ENCODE measurements at regions not wholly inside any gene's neighbourhood (a gene's known extent, or its start where the extent isn't known, plus 50 kb on each side); places are given as distances from the start of the nearest gene placed in this dataset.
"Not testable (repeated sequence)": the region's sequence is repeated elsewhere in the genome, so short reads cannot be mapped to it uniquely, and the experiment has no call there.

DNA sequence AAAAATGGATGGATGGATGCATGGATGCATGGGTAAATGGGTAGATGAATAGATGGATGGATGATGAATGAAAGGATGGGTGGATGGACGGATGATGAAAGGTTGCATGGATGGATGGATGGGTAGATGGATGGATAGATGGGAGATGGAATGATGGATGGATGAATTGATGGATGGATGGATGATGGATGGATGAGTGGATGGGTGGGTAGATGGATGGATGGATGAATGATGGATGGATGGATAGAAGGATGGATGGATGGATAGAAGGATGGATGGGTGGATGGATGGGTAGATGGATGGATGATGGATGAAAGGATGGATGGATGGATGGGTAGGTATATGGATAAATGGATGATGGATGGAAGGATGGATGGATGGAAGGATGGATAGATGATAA lies 115.1 kb upstream of the LSM14A start:
- intact Hi-C loops (cut with micrococcal nuclease): no loop called here
- no peak overlapping the region for H3K27ac Mint-ChIP-seq
- no peaks in the 10 kb centered on the region for H3K27me3 Mint-ChIP-seq
- no peaks in the 10 kb centered on the region for H3K4me1 Mint-ChIP-seq (ENCODE audit: low read depth)
- H3K9me3 Mint-ChIP-seq: no peaks in the 10 kb centered on the region
- H3K36me3 Mint-ChIP-seq (ENCODE audit: low read depth): no peaks in the 10 kb centered on the region
- H3K4me3 Mint-ChIP-seq: no peak overlapping the region

DNA sequence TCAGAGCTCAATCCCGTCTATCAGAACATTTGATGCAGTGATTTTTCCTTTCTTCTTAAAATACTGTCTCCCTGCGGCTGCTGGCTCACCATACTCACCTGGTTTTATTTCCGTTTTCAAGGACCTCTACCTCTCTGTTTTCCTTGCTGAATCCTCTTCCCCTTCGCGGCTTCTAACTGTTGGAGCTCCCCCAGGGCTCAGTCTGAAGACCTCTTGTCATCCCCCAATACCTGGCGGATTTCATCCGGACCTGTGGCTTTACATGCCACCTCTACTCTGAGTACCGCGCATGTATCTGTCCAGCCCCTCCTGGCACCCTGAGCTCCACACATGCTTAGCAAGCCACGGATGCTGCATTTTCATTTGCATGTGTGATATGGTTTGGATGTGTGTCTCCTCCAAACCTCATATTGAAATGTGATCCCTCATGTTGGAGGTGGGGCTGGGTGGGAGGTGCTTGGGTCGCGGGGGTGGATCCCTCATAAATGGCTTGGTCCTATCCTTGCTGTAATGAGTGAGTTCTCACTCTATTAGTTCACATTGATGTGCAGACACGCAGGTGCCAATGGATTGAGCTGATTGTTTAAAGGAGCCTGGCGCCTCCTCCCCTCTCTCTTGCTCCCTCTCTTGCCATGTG lies 106.2 kb upstream of the LSM14A start:
- Mint-ChIP-seq H3K4me3 (no peak overlapping the region), H3K36me3 (ENCODE audit: low read depth) (no peaks in the 10 kb centered on the region), H3K27me3 (peaks cover 9% of the 10 kb centered on the region), H3K9me3 (no peaks in the 10 kb centered on the region), H3K4me1 (ENCODE audit: low read depth) (no peaks in the 10 kb centered on the region), H3K27ac (no peak overlapping the region)
- intact Hi-C loops (cut with micrococcal nuclease): no loop called here

DNA sequence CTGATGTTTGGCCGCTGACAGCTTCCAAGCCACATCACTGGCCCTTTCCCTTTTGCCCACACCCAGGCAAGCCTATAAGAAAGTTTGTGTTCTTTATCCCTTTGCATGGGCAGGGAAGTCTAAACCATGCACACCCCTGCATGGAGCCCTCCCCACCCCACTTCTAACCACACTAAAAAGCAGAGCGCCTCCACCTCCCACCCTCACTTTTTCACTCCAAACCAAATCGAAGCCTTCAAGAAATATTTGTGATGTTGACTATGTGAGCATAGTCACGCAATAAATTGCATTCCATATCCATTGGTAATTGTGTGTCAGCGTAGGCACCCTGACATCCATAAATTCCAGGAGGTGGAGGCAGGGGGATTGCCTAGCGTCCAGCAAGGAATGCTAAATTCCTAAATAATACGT lies 104.4 kb upstream of the LSM14A start:
- Mint-ChIP-seq H3K9me3 (no peaks in the 10 kb centered on the region), H3K4me3 (no peak overlapping the region), H3K4me1 (ENCODE audit: low read depth) (no peaks in the 10 kb centered on the region), H3K36me3 (ENCODE audit: low read depth) (no peaks in the 10 kb centered on the region), H3K27ac (no peak overlapping the region), H3K27me3 (peaks cover 9% of the 10 kb centered on the region)
- intact Hi-C loops (cut with micrococcal nuclease): no loop called here

DNA sequence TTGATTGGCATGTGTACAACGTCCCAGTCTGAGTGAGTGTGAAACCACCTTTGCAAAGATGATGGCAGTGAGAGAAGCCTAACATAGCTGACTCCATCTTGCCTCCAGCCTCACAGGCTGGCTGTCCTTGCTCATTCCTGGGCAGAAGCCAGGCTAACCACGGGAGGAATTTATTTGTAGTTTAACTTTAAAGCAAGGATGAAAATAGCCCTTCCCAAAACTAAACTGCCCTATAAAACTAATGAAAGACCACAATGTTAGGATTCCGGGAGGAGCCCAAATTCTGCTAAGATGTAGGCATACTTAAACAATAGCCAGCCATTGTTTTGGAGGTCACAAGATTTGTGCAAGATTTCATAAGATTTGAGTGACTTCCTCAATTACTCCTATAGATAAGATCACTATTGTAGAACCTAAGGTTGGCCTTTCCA lies 96.6 kb upstream of the LSM14A start:
- Mint-ChIP-seq H3K27me3 (peaks cover 2% of the 10 kb centered on the region), H3K27ac (no peak overlapping the region), H3K4me3 (no peak overlapping the region), H3K36me3 (ENCODE audit: low read depth) (no peaks in the 10 kb centered on the region), H3K4me1 (ENCODE audit: low read depth) (no peaks in the 10 kb centered on the region), H3K9me3 (peaks cover 16% of the 10 kb centered on the region)
- intact Hi-C loops (cut with micrococcal nuclease): no loop called here

DNA sequence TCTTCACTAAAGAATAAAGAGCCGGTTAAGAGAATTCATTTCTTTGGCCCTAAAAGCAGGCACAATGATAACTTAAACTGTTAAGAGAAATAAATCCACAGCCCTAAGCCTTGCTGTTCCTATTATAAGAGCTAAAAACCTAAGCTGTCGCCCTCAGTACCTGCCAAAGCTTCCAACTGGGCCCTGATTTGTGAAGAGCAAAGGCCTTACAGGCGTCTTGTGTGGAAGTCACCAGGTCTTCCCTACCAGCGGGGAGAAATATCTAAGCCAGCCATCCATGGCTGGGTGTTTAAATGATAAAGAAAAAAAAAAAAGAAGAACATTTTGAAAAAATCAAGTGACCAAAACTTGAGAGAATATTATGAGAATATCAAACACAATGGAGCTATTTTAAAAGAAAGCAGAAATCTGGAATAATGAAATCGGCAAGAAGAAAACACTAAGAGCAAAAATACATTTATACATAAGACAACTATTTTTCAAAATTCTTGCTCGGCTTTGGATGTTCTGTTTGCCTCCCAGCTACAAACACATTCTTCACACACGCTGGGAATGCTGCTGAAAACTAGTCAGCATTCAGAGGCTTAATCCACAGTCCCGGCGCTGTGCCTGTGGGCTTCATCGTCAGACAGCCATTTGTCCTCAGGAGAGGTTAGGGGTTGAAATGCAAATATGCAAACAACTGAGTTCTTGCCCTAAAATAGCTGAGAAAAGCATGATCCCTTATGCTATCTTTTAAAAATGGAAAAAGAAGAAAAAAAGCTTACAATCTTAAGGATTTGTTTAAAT lies 89.8 kb upstream of the LSM14A start:
- intact Hi-C loops (cut with micrococcal nuclease): no loop called here
- Mint-ChIP-seq H3K4me3 (no peak overlapping the region), H3K27ac (no peak overlapping the region), H3K27me3 (peaks cover 12% of the 10 kb centered on the region), H3K4me1 (ENCODE audit: low read depth) (no peaks in the 10 kb centered on the region), H3K36me3 (ENCODE audit: low read depth) (no peaks in the 10 kb centered on the region), H3K9me3 (peaks cover 9% of the 10 kb centered on the region)

DNA sequence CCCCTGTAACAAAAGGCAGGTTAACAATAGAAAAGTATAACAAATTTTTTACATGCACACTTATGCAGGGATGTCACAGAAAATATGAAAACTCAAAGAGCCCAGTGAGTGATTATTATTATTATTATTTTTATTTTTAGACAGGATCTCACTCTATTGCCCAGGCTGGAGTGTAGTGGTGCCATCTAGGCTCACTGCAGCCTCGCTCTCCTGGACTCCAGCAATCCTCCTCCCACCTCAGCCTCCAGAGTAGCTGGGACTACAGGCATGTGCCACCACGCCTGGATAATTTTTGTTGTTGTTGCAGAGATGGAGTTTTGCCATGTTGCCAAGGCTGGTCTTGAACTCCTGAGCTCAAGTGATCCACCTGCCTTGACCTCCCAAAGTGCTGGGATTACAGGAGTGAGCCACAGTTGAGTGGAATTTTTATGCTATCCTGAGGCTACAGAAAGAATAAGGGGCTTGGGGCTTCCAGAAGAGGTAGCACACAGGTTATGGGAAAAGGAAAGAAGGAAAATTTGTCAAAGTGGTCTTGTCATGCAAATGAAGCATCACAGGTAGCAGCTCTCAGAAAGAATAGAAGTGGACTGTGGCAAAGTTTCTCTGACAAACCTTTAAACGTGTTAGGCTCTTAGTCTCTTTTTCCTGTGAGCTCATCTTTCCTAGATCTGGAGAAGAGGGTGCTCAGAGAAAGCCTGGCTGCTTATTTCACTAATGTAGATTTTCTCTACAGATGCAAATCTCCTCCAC lies 87.7 kb upstream of the LSM14A start:
- intact Hi-C loops (cut with micrococcal nuclease): no loop called here
- no peak overlapping the region for H3K27ac Mint-ChIP-seq
- no peak overlapping the region for H3K4me3 Mint-ChIP-seq
- no peaks in the 10 kb centered on the region for H3K36me3 Mint-ChIP-seq (ENCODE audit: low read depth)
- no peaks in the 10 kb centered on the region for H3K9me3 Mint-ChIP-seq
- H3K4me1 Mint-ChIP-seq (ENCODE audit: low read depth): no peaks in the 10 kb centered on the region
- H3K27me3 Mint-ChIP-seq: peaks cover 12% of the 10 kb centered on the region

DNA sequence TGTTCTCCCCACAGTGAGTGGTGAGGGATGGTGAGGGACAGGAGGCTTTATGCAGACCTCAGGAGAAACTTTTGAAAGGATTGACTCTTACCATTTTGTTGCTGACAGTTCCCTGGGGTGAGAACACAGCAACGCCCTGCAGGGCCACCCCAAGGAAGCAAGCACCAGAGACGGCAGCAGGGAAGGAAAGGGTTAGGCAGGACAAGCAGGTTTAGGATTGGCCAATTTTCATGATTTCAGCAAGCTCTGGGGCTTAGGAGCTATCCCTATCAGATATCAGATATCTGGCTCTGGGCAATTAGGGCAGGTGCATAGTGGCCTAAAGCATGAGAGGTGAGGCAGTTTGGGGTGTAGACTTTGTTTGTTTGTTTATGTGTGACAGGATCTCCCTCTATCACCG lies 87.0 kb upstream of the LSM14A start:
- no peak overlapping the region for H3K4me3 Mint-ChIP-seq
- no peak overlapping the region for H3K27ac Mint-ChIP-seq
- no peaks in the 10 kb centered on the region for H3K36me3 Mint-ChIP-seq (ENCODE audit: low read depth)
- H3K4me1 Mint-ChIP-seq (ENCODE audit: low read depth): no peaks in the 10 kb centered on the region
- H3K9me3 Mint-ChIP-seq: no peaks in the 10 kb centered on the region
- intact Hi-C loops (cut with micrococcal nuclease): no loop called here
- H3K27me3 Mint-ChIP-seq: peaks cover 13% of the 10 kb centered on the region

DNA sequence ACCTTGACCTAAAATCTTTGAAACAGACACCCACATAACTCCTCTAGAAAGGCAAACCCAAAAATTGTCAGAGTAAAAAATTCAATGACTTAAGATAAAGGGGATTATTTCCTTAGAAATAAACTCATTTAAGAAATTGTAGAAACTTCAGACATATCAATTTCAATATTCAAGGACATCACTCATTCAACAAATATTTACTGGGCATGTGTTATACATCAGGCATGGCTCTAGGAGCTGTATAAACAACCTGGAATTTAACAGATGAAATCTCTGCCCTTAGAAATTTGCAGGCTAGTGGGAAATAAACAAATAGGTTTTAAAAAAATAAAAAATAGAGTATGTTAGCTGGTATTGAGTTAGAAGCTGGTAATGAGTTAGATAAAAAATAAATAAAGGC lies 84.0 kb upstream of the LSM14A start:
- Mint-ChIP-seq H3K36me3 (ENCODE audit: low read depth) (no peaks in the 10 kb centered on the region), H3K4me1 (ENCODE audit: low read depth) (no peaks in the 10 kb centered on the region), H3K9me3 (no peaks in the 10 kb centered on the region)

DNA sequence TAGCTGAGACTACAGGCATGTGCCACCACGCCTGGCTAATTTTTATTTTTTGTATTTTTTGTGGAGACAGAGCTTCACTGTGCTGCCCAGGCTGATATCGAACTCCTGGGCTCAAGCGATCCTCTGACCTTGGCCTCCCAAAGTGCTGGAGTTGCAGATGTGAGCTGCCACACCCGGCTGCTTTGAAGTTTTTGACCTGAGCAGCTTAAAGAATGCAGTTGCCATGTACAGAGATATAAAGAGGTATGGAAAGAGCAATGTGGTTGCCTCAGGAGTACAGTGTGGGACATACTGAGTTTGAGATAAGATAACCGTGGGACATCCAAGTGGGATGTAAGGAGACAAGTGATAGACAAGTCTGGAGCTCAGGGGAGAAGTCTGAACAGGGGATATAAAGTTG lies 82.7 kb upstream of the LSM14A start:
- H3K27me3 Mint-ChIP-seq: peaks cover 6% of the 10 kb centered on the region
- H3K36me3 Mint-ChIP-seq (ENCODE audit: low read depth): no peaks in the 10 kb centered on the region
- H3K9me3 Mint-ChIP-seq: no peaks in the 10 kb centered on the region
- intact Hi-C loops (cut with micrococcal nuclease): no loop called here
- H3K27ac Mint-ChIP-seq: no peak overlapping the region
- no peak overlapping the region for H3K4me3 Mint-ChIP-seq
- H3K4me1 Mint-ChIP-seq (ENCODE audit: low read depth): no peaks in the 10 kb centered on the region

More for the DNA sequence above, 84.0 kb upstream of the LSM14A start:
- no peak overlapping the region for H3K27ac Mint-ChIP-seq
- H3K27me3 Mint-ChIP-seq: peaks cover 7% of the 10 kb centered on the region
- intact Hi-C loops (cut with micrococcal nuclease): no loop called here
- H3K4me3 Mint-ChIP-seq: no peak overlapping the region

DNA sequence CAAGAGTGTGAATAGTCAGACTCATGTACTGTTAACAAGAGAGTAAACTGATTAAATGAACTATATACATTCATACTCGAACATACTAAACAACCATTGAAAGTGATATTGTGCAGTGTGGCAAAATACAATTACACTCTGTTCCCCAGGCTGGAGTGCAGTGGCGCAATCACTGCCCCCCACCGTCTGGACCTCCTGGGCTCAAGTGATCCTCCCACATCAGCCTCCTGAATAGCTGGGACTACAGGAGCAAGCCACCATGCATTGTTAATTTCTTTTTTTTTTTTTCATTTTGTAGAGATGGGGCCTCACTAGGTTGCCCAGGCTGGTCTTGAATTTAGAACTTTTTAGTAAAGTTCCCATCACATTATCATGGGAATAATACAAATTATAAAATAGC lies 77.3 kb upstream of the LSM14A start:
- intact Hi-C loops (cut with micrococcal nuclease): no loop called here
- no peak overlapping the region for H3K27ac Mint-ChIP-seq

DNA sequence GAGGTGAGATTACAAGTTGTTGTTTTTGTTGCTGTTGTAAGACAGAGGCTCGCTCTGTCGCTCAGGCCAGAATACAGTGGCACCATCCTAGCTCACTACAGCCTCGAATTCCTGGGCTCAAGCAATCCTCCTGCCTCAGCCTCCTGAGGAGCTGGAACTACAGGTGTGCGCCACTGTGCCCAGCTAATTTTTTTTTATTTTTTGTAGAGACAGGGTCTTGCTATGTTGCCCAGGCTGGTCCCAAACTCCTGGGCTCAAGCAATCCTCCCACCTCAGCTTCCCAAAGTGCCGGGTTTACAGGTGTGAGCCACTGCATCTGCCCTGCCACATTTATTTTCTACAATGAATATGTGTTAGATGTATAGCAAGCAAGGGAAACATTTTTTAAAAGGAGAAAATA lies 76.9 kb upstream of the LSM14A start:
- H3K36me3 Mint-ChIP-seq (ENCODE audit: low read depth); H3K4me1 Mint-ChIP-seq (ENCODE audit: low read depth); H3K27me3 Mint-ChIP-seq; H3K27ac Mint-ChIP-seq; H3K9me3 Mint-ChIP-seq; H3K4me3 Mint-ChIP-seq; intact Hi-C loops (cut with micrococcal nuclease): not testable (repeated sequence)

More for the DNA sequence above, 77.3 kb upstream of the LSM14A start:
- no peaks in the 10 kb centered on the region for H3K4me1 Mint-ChIP-seq (ENCODE audit: low read depth)
- H3K9me3 Mint-ChIP-seq: no peaks in the 10 kb centered on the region
- peaks cover 8% of the 10 kb centered on the region for H3K27me3 Mint-ChIP-seq
- no peaks in the 10 kb centered on the region for H3K36me3 Mint-ChIP-seq (ENCODE audit: low read depth)
- no peak overlapping the region for H3K4me3 Mint-ChIP-seq

DNA sequence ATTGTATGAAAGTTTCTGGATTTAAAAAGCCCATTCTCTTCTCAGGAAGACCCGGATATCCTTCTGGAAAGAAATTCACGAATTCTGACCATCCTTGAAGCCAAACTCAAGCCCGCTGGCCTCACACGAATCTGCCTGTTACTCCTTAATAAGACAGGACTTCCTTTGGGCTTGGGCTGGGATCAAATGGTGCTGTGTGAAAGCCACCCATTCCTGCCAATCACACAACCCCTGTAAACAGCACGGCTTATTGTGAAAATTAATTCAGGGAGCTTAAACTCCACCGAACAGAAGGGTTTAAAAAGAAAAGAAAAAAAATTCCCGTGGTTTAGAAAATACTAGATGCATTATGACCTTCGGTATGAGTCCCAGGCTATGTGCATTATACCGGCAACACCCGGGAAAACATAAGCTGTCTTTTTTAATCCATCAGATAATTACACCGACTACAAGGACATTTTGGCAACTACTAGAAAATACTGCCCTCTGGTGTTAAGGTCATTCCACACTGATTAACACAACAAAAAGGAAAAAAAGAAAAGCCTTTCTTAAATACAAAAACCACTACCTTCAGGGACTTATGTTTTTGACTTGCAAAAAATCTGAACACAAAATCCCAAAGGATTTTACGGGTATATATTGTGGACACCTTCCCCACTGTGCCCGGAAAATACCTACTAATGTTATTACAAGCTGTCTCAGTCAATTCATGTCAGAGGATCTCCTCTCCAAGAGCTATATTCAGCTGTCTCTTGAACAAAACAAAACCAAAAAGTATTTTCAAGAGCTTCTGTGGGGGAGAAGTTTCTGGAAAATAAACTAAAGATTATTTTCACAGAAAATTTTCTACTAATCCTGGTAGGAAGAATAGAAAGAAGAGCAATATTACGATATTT lies 76.0 kb upstream of the LSM14A start:
- intact Hi-C loops (cut with micrococcal nuclease): loop anchor here (1.0 kb wide), 1 partner anchor 318 kb away; no protein-coding TSS in a partner anchor
- no peaks in the 10 kb centered on the region for H3K36me3 Mint-ChIP-seq (ENCODE audit: low read depth)
- H3K27me3 Mint-ChIP-seq: peaks cover 7% of the 10 kb centered on the region
- H3K9me3 Mint-ChIP-seq: no peaks in the 10 kb centered on the region
- no peaks in the 10 kb centered on the region for H3K4me1 Mint-ChIP-seq (ENCODE audit: low read depth)
- no peak overlapping the region for H3K27ac Mint-ChIP-seq
- H3K4me3 Mint-ChIP-seq: no peak overlapping the region

DNA sequence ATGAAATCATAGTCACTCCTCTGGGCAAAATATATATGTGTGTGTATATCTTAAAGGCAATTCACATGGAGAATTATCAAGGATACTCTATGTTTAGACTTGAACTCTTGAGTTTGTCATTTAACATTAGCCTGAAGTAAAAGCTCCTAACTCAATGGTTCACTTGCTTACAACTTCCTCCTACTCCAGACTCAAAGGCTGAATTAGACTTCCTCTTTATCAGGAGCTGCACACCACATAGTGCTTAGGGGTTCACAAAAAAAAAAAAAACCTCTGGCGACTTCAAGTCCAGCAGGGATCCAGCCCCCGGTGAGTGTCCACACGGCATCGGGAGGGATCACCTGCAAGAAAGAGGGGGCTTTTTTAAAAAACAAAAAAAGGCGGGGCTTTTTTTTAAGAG lies 68.2 kb upstream of the LSM14A start:
- intact Hi-C loops (cut with micrococcal nuclease): no loop called here
- Mint-ChIP-seq H3K27me3 (peaks cover 2% of the 10 kb centered on the region), H3K9me3 (no peaks in the 10 kb centered on the region), H3K27ac (peak overlapping the region; percentile 31), H3K36me3 (ENCODE audit: low read depth) (no peaks in the 10 kb centered on the region), H3K4me1 (ENCODE audit: low read depth) (peaks cover 7% of the 10 kb centered on the region), H3K4me3 (peak overlapping the region; percentile 57)
